Kidney glomerular epithelial cell (primary cell): ENCODE measurements at regions not wholly inside any gene's neighbourhood (a gene's known extent, or its start where the extent isn't known, plus 50 kb on each side); places are given as distances from the start of the nearest gene placed in this dataset.
"Not testable (repeated sequence)": the region's sequence is repeated elsewhere in the genome, so short reads cannot be mapped to it uniquely, and the experiment has no call there.

Experiments used
- DNase-seq: peaks from one replicate; lab custom pipeline; 2025; lab: John Stamatoyannopoulos, UW

GRCh38 chr4:159743971-159744370, 641.1 kb downstream of the RAPGEF2 start:
- DNase-seq: no peak

- DNase-seq: no peak
Observed at GRCh38 chr4:159747983-159748382, 645.1 kb downstream of the RAPGEF2 start.

GRCh38 chr4:159748834-159749444, 646.1 kb downstream of the RAPGEF2 start:
- DNase-seq: no peak

GRCh38 chr4:159757499-159757898, 654.6 kb downstream of the RAPGEF2 start:
- DNase-seq: no peak

GRCh38 chr4:159758061-159758460, 655.2 kb downstream of the RAPGEF2 start:
- DNase-seq: no peak

- no peak for DNase-seq
Observed at GRCh38 chr4:159762672-159763071, 659.8 kb downstream of the RAPGEF2 start.

- DNase-seq: peak; percentile 54
Observed at GRCh38 chr4:159764343-159764952, 661.6 kb downstream of the RAPGEF2 start.

GRCh38 chr4:159765382-159765781, 662.5 kb downstream of the RAPGEF2 start:
- DNase-seq: peak; percentile 33

GRCh38 chr4:159766241-159766640, 663.4 kb downstream of the RAPGEF2 start:
- no peak for DNase-seq

- DNase-seq: no peak
Observed at GRCh38 chr4:159767406-159767805, 664.5 kb downstream of the RAPGEF2 start.

GRCh38 chr4:159768016-159768415, 665.1 kb downstream of the RAPGEF2 start:
- DNase-seq: no peak

GRCh38 chr4:159770401-159770800, 667.5 kb downstream of the RAPGEF2 start:
- no peak for DNase-seq

GRCh38 chr4:159770969-159771368, 668.1 kb downstream of the RAPGEF2 start:
- no peak for DNase-seq

GRCh38 chr4:159776961-159777360, 674.1 kb downstream of the RAPGEF2 start:
- DNase-seq: no peak

- DNase-seq: no peak
Observed at GRCh38 chr4:159777689-159778088, 674.8 kb downstream of the RAPGEF2 start.

GRCh38 chr4:159778298-159778697, 675.4 kb downstream of the RAPGEF2 start:
- no peak for DNase-seq

GRCh38 chr4:159779716-159780115, 676.8 kb downstream of the RAPGEF2 start:
- DNase-seq: no peak

- DNase-seq: no peak
Observed at GRCh38 chr4:159780196-159780922, 677.5 kb downstream of the RAPGEF2 start.

GRCh38 chr4:159787901-159788300, 685.0 kb downstream of the RAPGEF2 start:
- no peak for DNase-seq

- no peak for DNase-seq
Observed at GRCh38 chr4:159791334-159791733, 688.5 kb downstream of the RAPGEF2 start.

GRCh38 chr4:159804592-159804991, 701.7 kb downstream of the RAPGEF2 start:
- not testable (repeated sequence) for DNase-seq

GRCh38 chr4:159823743-159824142, 720.9 kb downstream of the RAPGEF2 start:
- DNase-seq: no peak

GRCh38 chr4:159828687-159829086, 725.8 kb downstream of the RAPGEF2 start:
- no peak for DNase-seq
